HG03066 (cell line): ENCODE measurements at regions not wholly inside any gene's neighbourhood (a gene's known extent, or its start where the extent isn't known, plus 50 kb on each side); places are given as distances from the start of the nearest gene placed in this dataset.

Source experiments
- ATAC-seq: cut with Tn5 transposase; IDR thresholded peaks from one replicate; pipeline ENCODE4 v1.9.1; 2021; ENCODE audit warnings: low read depth; ENCODE audit not compliant: unreplicated experiment

DNA sequence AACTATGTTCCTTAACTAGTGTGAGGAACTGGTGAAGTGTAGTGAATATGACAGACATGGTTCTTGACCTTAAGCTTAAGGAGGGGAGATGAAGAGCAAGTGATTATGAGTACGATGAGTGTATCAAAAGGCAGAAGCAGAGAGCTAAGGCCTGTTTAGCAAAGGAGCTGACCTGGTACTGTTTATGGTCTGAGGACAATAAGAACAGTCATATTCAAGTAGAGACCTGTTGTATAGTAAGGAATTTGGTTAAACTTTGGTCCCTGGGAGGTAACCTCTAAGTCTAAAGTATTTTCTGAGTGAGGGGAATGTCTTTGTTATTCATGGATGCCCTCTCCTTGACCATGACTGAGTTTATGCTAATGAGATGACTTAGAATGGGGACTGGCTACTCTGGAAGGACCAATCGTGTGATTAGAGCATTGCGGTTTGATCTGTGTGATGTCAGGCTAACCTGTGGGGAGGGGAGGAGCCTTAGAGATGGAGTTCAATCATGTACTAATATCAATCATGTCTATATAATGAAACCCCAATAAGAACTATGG, 389.3 kb downstream of the BMP4 start:
- no peak for ATAC-seq

DNA sequence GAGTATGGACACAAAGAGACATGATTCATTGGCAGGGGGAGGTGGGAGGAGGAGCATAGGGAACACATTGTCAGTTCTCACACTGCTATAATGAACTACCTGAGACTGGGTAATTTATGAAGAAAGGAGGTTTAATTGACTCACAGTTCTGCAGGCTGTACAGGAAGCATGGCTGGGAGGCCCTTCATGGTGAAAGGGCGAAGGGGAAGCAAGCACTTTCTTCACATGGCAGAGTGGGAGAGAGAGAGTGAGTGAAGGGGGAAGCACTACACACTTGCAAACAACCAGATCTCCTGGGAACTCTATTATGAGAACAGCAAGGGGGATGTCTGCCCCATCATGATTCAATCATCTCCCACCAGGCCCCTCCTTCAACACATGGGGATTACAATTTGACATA, 391.8 kb downstream of the BMP4 start:
- ATAC-seq = peak; percentile 54

DNA sequence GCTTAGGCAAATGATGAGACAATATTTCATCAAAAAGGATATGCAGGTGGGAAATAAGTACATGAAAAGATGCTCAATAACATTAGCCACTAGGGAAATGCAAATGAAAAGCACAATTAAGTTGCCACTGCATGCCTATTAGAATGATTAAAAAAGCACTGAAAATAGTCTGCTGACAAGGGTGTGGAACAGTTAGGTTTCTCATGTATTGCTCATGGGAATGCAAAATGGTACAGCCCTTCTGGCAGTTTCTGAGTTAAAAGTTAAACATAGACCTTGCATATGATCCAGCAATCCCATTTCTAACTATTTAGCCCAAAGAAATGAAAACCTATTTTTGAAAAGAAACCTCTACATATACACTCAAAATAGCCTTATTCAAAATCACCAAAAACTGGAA, 393.0 kb downstream of the BMP4 start:
- ATAC-seq = no peak

DNA sequence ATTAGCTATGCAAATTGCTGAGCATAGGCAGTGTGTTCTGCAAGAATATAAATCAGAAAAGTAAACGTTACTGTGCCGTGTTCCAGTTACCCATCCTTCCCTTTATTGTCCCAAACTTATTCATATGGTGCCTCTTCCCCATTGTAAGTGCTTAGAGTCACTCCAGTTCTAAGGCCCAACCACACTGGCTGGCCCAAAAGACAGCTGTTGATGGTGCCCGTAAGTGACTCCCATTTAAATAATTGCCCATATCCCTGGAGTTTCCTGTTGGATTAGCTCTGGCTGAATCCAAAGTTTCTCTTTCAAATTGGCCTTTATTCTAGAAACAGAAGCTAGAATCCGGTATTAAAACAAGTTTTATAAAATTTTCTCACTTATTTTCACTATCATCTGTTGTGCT, 400.1 kb upstream of the DDHD1 start:
- ATAC-seq = no peak

DNA sequence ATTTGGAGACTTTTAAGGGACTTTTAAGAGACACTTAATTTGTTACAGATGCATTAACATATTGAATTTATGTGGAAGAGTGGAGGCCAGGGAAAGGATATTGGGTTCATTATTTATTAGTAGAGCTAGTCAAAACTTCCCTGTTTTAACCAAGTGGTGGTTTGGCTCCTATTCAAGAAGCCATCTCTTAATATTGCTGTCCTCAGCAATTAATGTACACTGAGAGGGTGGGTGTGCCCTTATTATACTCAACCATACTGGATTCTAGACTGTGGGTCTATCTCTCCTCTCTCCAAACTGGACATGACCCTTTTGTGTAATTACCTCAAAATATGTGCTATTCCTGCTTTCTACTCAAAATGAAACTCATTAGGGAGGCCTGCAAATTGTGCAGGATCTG, 398.7 kb upstream of the DDHD1 start:
- no peak for ATAC-seq

DNA sequence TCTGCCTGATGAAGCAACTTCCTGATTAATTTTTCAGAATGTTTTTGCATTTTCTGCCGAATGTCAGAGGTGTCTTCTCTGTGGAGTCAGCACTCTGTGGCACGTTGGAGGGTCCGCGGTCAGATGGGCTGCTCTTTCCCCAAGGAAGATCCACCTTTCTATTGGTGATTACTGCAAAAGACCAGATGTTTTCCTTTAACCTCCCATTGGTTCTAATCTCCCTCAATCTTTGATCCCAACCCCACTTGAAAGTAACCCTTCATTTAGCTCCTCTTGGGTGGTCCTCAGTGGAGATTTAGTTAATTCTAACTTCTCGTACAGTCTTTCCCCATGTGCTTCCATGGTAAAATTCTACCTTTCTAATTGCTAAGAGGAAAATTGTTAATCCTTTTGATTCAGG, 397.7 kb upstream of the DDHD1 start:
- no peak for ATAC-seq

DNA sequence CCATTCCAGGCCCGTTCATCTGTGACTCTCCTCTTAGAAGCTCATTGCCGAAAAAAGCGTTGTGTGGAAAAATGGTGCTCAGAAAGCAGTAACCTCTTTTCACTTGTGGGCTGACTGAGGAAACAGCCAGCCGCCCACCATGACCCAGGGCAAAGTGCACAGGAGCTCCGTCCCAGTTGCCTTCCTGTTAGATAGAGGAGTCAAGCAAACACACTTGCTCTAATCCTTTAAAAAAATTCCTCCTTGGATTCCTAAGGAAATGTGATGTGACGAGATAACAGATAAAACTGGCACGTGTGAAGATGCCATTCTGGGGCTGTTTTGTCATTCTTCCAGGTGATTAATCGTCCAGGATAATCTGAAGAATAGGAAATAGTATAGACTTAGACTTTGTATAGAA, 396.8 kb upstream of the DDHD1 start:
- no peak for ATAC-seq

DNA sequence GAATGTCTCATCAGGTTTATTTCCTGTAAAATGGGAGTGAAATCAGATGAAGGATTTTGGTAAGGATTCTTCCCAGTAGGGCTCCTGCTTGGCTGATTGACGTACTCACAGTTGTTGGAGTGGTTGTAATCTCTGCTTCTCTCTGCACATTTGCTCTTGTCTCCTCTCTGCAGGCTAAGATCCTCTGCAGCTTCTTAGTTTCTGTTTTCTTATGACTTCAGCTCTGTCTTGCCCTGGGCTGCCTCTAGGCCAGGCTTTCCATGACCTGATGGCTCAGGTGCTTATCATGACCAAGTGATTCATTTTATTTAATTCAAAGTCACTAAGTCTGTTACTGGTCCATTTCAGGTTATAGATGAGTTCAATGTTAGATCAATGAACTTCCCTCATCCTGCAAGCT, 394.5 kb upstream of the DDHD1 start:
- no peak for ATAC-seq

DNA sequence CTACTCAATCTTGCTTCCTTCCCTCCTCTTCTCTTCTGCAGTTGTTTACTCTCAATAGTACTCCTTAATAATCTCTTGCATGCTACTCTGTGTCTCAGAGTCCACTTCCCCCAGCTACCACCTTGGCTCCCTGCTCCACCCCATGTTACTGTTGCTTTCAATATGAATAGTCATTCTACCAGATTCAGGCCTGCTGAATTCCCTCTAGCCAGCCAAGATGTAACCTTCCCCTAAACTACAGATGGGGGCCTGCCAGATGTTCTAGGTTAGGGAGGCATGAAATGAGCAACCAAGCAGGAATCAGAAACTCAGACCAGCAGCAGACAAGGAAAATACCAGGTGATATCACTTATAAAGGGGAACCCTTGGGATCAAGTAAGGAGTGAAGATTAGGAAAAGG, 392.1 kb upstream of the DDHD1 start:
- peak; percentile 59 for ATAC-seq

DNA sequence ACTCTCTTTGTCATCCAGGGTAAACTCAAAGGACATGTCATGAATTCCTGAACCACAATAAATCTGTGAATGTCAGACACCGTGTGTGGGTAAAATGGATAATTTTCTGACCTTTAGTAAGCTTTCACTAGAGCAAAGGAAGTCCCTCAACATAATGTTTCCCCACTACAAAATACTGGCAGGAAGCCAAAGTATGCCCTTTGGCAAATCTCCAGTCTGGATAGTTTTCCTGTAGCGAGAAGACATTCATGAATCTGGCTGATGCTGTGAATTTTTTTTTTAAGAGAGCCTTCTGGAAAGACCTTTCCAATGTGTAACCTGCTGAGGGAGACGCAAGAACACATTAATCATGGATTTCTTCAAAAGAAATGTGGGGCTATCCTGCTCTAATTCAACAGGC, 389.6 kb upstream of the DDHD1 start:
- ATAC-seq = no peak

DNA sequence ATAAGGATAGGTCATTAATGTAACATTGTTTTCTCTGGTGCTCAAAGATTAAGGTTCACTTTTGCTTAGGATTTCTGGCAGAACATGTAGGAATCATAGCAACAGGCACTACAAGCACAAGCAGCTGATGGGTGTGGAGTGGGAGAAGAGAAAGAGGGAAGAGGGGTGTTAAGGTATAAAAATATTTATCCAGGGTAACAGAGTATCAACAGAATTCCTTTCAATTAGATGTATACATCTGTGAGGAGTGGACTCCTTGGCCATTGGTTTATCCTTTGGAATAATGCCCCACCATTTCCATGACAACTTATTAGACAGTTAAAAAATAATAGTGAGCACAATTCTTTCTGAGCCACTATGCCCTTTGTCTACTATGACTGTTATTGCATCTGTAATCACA, 388.3 kb upstream of the DDHD1 start:
- ATAC-seq = no peak

DNA sequence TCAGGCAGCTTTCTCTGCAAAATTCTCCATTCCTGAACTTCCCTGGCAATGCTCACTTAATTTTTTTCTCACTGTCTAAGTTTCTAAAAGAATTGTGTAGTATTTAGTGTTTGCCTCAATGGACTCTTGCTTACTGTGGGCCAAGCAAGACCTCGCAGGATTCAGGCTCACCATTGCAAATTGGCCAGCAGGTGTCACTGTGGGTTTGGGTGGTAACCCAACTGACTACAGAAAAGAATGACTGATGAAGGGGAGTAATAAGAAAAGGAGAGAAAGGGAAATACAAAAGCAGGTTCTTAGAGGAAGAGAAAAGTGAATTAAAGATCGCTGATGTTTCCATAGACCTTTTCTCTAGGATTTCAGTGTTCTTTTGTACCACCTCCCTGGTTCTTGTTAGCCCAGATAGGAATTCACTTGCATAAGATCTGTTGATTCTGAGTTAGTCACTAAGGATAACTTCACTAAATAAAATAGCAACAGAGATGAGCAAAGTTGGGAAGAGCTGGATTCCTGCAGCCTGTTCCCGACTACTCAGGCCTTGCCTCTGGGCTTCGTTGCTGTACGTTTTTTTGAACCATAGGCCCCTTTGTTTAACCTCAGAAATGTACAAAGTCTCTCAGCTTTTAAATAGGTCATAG, 386.5 kb upstream of the DDHD1 start:
- peak; percentile 67 for ATAC-seq

DNA sequence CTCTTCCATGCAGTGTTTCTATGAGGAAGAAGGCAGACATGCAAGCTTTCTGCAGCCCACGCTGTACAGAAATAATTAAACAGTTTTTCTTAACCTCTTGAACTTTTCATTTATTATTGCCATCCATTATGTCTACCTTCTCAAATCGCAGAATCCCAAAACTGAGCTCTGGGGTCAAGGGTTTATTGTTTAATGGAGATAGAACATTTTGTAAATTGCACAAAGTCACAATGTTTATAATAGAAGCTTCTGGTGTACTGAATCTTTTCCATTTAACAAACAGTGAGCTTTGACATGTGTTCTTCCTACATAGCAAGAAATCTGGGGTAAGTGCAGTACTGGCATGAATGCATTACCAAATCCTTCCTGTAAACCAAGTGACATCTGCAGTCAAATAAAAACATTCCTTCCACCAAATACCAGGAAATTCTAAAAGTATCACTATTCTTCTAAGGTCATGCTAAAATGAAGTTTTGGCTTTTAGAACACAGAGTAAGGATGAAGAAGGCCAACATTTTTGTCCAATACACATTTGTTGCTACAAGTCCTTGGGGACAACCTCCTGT, 385.3 kb upstream of the DDHD1 start:
- ATAC-seq = no peak

DNA sequence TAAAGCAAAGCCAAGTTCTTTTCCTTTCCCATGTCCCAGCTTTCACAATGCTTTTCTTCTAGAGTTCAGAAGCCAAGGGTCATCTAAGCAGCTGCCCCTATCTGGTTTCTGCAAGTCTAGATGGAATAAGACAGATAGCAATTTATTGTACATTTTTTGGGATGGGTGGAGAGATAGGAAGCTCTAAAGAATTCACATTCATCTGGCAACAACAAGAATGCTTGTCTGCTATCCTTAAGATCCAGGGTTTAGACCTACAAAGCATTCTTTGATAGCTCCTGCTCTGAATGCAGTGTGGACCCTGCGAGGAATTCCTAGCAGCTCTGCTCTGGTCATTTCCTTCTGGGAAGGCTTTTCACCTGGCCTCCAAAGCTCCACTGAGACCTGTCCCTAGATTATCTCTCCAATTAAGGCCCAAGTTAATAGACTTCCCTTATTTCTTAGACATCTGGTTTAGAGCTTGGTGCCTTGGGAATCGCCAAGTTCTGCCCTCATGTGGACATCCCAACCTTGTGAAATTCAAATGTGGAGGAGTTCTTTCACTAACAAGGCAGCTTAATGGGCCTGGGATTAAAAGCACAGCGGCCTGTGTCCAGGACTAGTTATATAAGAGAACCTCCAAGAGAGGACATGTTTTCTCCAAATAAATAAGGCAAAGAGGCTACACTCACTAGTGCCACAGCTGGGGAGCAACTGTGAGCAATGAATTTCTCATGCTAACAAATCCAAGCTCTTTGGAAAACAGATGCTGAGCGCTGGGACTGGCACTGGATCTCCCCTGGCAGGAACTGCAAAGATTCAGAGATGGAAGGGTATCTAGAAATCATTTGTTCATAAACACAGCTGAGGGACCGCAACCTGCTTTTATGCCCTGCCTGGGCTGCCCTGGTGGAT, 384.5 kb upstream of the DDHD1 start:
- ATAC-seq = no peak

DNA sequence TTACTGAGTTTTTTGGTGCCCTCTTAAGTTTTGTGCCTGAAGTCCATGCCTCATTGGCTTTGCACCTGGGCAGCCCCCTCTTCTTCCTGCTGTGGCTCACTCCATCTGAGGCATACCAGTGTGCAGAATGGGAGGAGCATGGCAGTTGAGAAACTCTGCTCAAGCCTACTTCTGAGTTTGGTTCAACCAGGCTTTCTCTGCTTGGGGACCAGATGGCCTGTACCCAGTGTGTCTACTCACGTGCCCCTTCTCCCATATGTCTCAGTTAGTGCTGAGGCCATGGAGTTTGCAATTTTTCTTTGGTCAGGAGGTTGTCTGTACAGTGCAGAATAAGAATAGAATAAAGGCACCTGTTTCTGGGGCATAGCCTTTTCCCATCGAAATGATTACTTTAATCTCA, 383.3 kb upstream of the DDHD1 start:
- no peak for ATAC-seq

DNA sequence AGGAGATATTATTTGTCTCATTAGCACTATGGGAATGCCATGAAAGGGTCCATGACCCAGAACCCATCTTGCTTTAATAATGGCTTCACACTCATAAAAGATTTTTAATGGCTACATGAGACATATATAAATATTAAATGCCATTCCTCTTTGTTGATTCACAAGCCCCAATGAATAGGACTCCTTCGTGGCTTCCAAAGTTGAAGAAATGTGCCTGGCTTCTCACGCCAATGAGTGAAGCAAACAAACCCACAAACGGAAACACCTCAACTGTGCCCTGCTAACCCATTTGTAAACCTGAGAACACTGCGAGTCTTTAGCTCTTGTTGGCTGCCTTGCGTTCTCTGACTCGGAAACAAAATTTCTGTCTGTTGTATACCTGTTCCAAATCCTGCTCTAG, 381.7 kb upstream of the DDHD1 start:
- ATAC-seq = no peak

DNA sequence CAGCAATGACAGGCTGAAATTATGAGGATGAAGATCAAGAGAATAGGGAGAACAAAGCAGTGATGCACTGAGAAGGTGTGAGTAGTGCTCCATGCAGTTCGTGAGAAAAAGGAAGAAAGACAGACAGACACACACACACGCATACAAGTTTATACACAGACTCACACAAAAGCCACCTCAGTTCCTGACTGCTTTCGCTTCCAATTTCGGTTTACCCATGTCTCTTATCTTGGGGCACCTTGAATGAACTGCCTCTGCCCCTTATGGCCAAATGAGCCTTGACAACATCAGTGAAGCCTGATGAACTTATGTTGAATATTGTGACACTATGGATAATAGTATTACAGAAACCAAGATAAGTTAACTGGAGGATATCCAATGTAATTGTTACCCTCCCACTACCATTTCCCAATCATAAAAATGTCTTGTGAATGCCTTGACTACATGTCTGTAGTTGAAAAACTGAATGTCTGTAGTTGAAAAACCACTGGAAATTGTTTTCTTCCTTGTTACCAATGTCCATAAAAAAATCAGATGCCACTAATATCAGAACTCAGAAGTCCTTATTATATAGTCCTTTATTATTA, 380.4 kb upstream of the DDHD1 start:
- ATAC-seq = peak; percentile 72

DNA sequence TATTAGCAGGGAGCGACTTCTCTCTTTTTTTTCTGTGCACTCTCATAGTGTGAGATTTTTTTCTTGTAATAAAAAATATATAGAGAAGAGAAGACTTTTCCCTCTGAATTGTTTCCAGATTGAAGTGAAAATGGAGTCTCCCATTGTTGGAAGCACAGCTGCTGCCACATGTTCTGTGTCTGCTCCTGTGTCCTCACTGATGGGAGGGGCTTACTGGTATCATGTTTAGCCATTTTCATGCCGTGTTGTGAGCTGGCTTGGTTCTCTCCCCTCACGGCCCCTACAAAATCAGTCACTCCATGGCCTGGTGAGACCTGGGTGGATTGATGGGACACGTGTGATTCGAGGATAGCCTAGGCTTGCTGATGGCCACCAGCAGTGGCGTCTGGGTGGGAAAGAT, 379.7 kb upstream of the DDHD1 start:
- no peak for ATAC-seq

DNA sequence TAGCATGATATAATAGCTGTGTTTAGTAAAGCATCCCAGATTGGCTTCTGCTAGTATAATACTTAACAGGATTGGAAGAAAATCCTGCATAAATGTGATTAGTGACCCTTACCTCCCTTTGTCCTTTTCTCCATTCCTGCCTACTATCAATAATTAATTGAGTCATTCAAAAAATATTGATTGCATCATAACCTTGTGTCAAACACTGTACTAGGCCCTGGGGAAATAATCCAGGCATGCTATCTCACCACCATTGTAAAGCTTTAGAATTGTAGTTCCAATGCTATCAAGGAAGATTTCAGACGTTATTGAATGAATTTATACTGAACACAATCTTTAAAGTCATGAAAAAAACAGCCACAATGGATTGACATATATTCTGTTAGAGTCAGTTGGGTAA, 378.6 kb upstream of the DDHD1 start:
- ATAC-seq = no peak

DNA sequence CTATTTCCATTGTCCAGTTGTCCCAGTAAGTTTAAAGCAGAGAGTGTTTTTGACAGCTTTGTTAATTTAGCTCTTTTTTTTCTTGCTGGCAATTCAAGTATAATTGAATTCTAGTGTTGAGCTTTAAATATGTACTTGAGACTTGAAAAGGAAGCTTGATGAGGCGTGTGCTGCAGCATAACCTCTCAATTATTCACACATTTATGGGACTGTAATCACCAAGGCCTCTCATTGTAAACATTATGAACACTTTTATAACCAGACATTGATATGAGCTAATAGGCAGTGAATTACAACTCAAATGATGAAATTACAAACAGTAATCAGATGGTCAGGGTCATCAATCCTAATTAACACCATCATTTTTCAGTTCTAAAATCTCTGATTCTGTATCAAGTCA, 378.0 kb upstream of the DDHD1 start:
- ATAC-seq = no peak

DNA sequence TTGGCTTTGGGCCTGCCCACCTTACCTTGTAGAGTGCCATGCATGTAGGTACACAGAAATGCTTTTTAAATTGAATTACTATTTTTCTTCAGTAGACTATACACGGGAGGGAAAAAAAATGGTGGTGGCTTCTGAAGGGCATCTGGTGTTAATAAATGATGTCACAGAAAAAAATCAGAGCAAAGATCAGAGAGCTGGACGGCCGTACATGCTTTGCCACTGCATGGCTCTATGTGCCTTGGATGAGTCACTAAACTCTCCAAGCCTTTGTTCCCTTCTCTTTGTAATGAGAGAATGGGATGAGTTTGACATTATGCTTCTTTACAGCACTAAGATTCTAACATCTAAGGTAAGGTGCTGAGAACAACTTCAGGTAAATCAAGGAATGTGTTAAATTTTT, 376.4 kb upstream of the DDHD1 start:
- no peak for ATAC-seq
